Smooth muscle cell (in vitro differentiated cells): ENCODE measurements at regions not wholly inside any gene's neighbourhood (a gene's known extent, or its start where the extent isn't known, plus 50 kb on each side); places are given as distances from the start of the nearest gene placed in this dataset.

Experiments
- DNase-seq: peaks from one replicate; lab custom pipeline; 2025; ENCODE audit not compliant: unreplicated experiment; lab: John Stamatoyannopoulos, UW
- H2AFZ ChIP-seq: fragments of 200-600 bp; sonication (generic); 2 replicates; pipeline ENCODE4 v1.6.0; 2016; ENCODE audit warnings: antibody characterized with exemption, low read depth, mild to moderate bottlenecking
- H3F3A ChIP-seq: fragments of 200-600 bp; sonication (generic); 2 replicates; pipeline ENCODE4 v1.6.0; 2017; ENCODE audit warnings: antibody characterized with exemption, low read depth
- H3K27ac ChIP-seq: fragments of 200-600 bp; sonication (generic); 2 replicates; pipeline ENCODE4 v1.5.1; 2016; ENCODE audit warnings: low read depth, mild to moderate bottlenecking
- H3K27me3 ChIP-seq: fragments of 200-600 bp; sonication (generic); 2 replicates; pipeline ENCODE4 v1.6.1; 2016; ENCODE audit warnings: low read depth, mild to moderate bottlenecking
- H3K36me3 ChIP-seq: fragments of 200-600 bp; sonication (generic); 2 replicates; pipeline ENCODE4 v1.5.1; 2016; ENCODE audit warnings: low read depth
- H3K4me1 ChIP-seq: fragments of 200-600 bp; sonication (generic); 2 replicates; pipeline ENCODE4 v1.5.1; 2016; ENCODE audit warnings: low read depth
- H3K4me2 ChIP-seq: fragments of 200-600 bp; sonication (generic); 2 replicates; pipeline ENCODE4 v1.6.0; 2016; ENCODE audit warnings: mild to moderate bottlenecking
- H3K4me3 ChIP-seq: fragments of 200-600 bp; sonication (generic); 2 replicates; pipeline ENCODE4 v1.5.1; 2016; ENCODE audit warnings: mild to moderate bottlenecking
- H3K79me2 ChIP-seq: fragments of 200-600 bp; sonication (generic); 2 replicates; pipeline ENCODE4 v1.6.0; 2016; ENCODE audit warnings: low read depth, mild to moderate bottlenecking
- H3K9ac ChIP-seq: fragments of 200-600 bp; sonication (generic); 2 replicates; pipeline ENCODE4 v1.6.0; 2016; ENCODE audit warnings: low read depth
- H3K9me3 ChIP-seq: fragments of 200-600 bp; sonication (generic); replicated peaks from 2 replicates; pipeline ENCODE4 v1.5.1; 2016; ENCODE audit warnings: low read depth
- H4K20me1 ChIP-seq: fragments of 200-600 bp; sonication (generic); 2 replicates; pipeline ENCODE4 v1.6.0; 2016; ENCODE audit warnings: low read depth
- WGBS: methylation state at CpG from one replicate; pipeline ENCODE4 v1.1.7; 2016; ENCODE audit warnings: low lambda C conversion rate; 5-methylcytosine and 5-hydroxymethylcytosine counted together
- TF ChIP-seq, protein P1 (sequence below): fragments of 200-600 bp; sonication (generic); IDR thresholded peaks from 2 replicates; pipeline ENCODE4 v1.5.1; 2017; ENCODE audit warnings: borderline replicate concordance, mild to moderate bottlenecking, antibody characterized with exemption; ENCODE audit not compliant: insufficient read depth, poor library complexity, severe bottlenecking

- H3K9ac ChIP-seq = no peak overlapping the region
- H3K27ac ChIP-seq = no peak overlapping the region
- no peaks in the 10 kb centered on the region for H3K36me3 ChIP-seq
- no peak overlapping the region for H3K4me3 ChIP-seq
- H3K27me3 ChIP-seq = no peaks in the 10 kb centered on the region
- no peak for DNase-seq
- H3F3A ChIP-seq = no peaks in the 10 kb centered on the region
- no peaks in the 10 kb centered on the region for H3K4me1 ChIP-seq
- no peaks in the 10 kb centered on the region for H3K79me2 ChIP-seq
- H4K20me1 ChIP-seq = no peaks in the 10 kb centered on the region
- H2AFZ ChIP-seq = no peak overlapping the region
- WGBS = 92% methylated on average over 8 of the region's 8 CpGs
- no peaks in the 10 kb centered on the region for H3K9me3 ChIP-seq
- TF ChIP-seq, protein P1, sequence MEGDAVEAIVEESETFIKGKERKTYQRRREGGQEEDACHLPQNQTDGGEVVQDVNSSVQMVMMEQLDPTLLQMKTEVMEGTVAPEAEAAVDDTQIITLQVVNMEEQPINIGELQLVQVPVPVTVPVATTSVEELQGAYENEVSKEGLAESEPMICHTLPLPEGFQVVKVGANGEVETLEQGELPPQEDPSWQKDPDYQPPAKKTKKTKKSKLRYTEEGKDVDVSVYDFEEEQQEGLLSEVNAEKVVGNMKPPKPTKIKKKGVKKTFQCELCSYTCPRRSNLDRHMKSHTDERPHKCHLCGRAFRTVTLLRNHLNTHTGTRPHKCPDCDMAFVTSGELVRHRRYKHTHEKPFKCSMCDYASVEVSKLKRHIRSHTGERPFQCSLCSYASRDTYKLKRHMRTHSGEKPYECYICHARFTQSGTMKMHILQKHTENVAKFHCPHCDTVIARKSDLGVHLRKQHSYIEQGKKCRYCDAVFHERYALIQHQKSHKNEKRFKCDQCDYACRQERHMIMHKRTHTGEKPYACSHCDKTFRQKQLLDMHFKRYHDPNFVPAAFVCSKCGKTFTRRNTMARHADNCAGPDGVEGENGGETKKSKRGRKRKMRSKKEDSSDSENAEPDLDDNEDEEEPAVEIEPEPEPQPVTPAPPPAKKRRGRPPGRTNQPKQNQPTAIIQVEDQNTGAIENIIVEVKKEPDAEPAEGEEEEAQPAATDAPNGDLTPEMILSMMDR = no peak
- H3K4me2 ChIP-seq = no peak overlapping the region
Measured at GRCh38 chr6:74956559-74957428, 249.1 kb downstream of the COL12A1 start.

DNA sequence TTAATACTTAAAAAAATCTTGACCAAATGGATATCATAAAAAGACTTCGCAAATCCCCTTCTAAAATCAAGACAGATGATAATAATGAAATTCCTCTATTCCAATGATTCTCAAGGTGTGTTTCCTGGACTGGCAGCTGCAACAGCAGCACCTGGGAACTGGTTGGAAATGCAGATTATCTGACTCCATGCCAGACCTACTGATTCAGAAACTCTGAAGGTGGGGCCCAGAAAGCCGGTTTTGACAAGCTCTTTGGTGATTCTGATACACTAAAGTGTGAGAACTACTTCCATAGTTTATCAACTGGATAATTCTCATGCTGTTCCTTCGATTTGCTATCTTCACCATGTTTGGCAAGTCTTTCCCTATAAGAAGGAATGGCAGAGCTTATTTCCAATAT, 252.1 kb downstream of the COL12A1 start:
- WGBS = 80% methylated on average over 3 of the region's 3 CpGs
- no peaks in the 10 kb centered on the region for H4K20me1 ChIP-seq
- no peak overlapping the region for H2AFZ ChIP-seq
- H3K4me1 ChIP-seq = no peaks in the 10 kb centered on the region
- no peaks in the 10 kb centered on the region for H3K79me2 ChIP-seq
- no peaks in the 10 kb centered on the region for H3K36me3 ChIP-seq
- no peak overlapping the region for H3K4me3 ChIP-seq
- no peak overlapping the region for H3K9ac ChIP-seq
- no peaks in the 10 kb centered on the region for H3F3A ChIP-seq
- H3K9me3 ChIP-seq = no peaks in the 10 kb centered on the region
- DNase-seq = no peak
- TF ChIP-seq, protein P1 = no peak
- H3K27me3 ChIP-seq = no peaks in the 10 kb centered on the region
- no peak overlapping the region for H3K27ac ChIP-seq
- H3K4me2 ChIP-seq = no peak overlapping the region

GRCh38 chr6:74946961-74947360, 258.9 kb downstream of the COL12A1 start:
- TF ChIP-seq, protein P1 = no peak
- 35% methylated on average over 2 of the region's 2 CpGs for WGBS
- DNase-seq = no peak
- Histone ChIP-seq H4K20me1 (no peaks in the 10 kb centered on the region), H3K9ac (no peak overlapping the region), H3K27me3 (no peaks in the 10 kb centered on the region), H3K4me1 (no peaks in the 10 kb centered on the region), H3K79me2 (no peaks in the 10 kb centered on the region), H3K9me3 (no peaks in the 10 kb centered on the region), H3K36me3 (no peaks in the 10 kb centered on the region), H2AFZ (peak overlapping the region; percentile 1), H3F3A (no peaks in the 10 kb centered on the region), H3K4me2 (no peak overlapping the region), H3K4me3 (no peak overlapping the region), H3K27ac (peak overlapping the region; percentile 5)

DNA sequence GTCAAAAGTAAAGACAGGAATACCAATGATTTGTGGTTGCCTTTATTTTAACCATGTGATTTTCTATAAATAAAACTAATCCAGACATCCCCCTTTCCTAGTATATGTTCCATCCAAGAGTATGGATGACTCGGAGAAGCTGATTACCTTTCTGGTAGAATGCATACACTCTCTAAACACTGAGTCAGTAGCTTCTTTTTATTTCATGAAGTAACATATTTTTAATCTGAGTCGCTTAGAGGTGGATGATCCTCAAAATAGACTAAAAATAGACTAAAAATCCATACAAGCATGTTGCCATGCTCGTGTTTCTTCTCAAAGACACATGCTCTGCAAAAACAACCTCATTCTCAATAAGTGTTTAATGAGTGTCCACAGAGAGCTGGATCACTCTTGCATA, 263.7 kb downstream of the COL12A1 start:
- no peak overlapping the region for H3K9ac ChIP-seq
- H3K4me1 ChIP-seq = no peaks in the 10 kb centered on the region
- no peaks in the 10 kb centered on the region for H3K79me2 ChIP-seq
- H3K4me3 ChIP-seq = no peak overlapping the region
- no peak for DNase-seq
- no peaks in the 10 kb centered on the region for H3K9me3 ChIP-seq
- no peaks in the 10 kb centered on the region for H4K20me1 ChIP-seq
- TF ChIP-seq, protein P1 = no peak
- no peaks in the 10 kb centered on the region for H3K36me3 ChIP-seq
- H2AFZ ChIP-seq = peak overlapping the region; percentile 11
- 82% methylated on average over 3 of the region's 3 CpGs for whole genome bisulfite sequencing
- no peak overlapping the region for H3K4me2 ChIP-seq
- no peak overlapping the region for H3K27ac ChIP-seq
- peaks cover 6% of the 10 kb centered on the region for H3F3A ChIP-seq
- no peaks in the 10 kb centered on the region for H3K27me3 ChIP-seq
